HPDE6-E6E7 (cell line): ENCODE measurements at regions not wholly inside any gene's neighbourhood (a gene's known extent, or its start where the extent isn't known, plus 50 kb on each side); places are given as distances from the start of the nearest gene placed in this dataset.
"Not testable (repeated sequence)": the region's sequence is repeated elsewhere in the genome, so short reads cannot be mapped to it uniquely, and the experiment has no call there.

Experiments used
- DNase-seq: peaks from one replicate; pipeline ENCODE4 v3.0.0; 2011; ENCODE audit warnings: missing footprints; ENCODE audit errors: extremely low spot score

DNA sequence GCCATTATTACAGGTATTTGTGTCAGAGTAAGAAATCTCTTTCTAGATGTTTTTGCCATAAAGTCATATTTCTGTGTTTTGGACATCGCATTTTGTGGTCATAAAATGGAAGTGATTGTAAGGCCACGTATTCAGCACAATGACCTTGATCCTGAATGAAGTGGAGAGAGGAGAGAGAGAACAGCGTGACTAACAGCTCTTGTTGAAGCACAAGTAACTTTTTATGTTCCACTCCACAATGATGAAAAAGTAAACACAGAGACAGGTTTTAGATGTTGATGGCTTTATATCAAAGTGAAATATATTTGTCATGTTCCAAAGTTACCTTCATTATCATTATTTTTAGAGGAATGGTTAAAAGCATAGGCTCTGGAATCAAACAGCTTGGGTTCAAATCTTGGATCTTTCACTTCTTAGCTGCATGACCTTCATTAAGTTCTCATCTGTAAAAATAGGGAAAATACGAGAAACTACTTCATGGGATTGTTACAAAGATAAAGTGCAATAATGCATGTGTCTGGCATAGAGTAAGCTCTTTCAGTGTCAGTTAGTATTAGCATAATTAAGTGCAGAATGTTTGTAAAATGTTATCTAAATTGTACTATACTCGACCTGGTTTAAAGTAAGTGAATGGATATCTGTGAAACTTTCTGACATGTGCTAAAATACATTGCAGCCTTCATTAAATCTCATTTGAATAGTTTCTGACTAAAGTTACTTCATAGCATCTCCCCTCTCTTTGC, 341.5 kb upstream of the DNAJC19 start:
- DNase-seq = no peak

DNA sequence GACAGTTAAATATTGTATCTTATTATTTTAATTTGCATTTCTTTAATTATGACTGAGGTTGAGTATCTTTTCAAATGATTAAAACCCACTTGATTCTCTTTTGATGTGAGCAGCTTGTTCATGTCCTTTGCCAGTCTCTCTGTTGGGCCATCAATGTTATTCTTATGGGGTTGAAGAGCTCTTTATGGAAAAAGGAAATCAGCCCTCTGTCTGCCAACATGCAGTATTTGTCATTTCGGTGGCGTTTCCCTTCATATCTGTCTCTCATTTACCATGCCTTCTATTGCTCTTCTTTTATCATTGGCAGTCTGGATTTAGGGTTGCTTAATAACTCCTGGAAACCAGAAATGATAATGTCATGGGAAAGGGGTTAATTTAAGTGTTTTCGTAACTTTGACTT, 340.7 kb upstream of the DNAJC19 start:
- no peak for DNase-seq

DNA sequence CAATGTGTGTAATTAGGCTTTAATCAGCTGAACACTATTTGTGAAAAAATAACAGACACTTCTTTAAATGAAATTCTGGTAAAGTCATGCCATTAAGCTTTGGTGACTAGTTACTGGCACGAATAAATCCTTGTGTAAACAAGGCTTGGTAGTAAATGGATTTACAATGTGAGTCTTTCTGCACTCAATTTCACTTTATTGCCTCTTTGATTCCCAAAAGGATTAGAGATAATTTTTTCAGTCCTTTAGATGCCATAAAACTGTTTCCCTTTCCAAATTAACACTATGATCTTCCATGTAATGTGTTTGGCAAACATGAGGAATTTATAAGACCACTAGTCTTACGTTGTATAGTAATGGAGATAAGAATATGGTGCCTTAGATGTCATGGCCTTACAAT, 339.5 kb upstream of the DNAJC19 start:
- no peak for DNase-seq

DNA sequence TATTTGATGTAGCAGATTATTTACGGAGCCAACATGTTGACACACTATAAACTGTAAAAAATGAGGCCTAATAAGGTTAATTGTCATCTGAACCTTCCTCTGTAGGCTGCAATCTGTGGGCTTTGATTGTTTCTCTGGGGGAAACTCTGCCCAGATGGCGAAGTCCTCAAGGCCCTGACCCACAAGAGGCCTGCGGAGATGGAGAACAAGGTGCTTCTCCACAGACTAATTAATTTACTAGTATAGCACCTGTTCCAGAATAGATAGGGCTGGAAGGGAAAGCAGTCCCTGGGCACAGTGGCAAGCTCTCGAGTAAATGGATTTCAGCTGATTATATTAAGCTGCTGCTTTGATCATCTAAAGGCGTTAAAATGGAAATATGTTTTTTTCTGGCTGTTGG, 338.8 kb upstream of the DNAJC19 start:
- no peak for DNase-seq

DNA sequence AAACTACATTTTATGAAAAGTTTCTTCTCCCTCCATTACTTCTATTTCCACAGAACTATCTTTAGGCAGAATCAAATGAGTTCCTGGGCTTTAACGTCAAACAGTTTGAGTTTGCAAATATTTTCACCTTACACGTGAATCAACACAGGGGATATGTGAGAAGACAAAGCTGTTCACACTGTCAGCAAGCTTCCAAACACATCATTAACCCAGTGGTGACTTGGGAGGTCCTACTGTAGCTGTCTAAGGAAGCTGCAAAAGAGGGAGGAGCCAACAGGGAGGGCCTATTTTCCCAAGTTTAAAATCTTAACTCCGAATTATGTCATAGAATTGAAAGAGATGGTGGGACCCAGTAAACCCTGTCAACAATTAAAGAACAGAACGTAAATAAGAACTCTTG, 337.8 kb upstream of the DNAJC19 start:
- DNase-seq = no peak

DNA sequence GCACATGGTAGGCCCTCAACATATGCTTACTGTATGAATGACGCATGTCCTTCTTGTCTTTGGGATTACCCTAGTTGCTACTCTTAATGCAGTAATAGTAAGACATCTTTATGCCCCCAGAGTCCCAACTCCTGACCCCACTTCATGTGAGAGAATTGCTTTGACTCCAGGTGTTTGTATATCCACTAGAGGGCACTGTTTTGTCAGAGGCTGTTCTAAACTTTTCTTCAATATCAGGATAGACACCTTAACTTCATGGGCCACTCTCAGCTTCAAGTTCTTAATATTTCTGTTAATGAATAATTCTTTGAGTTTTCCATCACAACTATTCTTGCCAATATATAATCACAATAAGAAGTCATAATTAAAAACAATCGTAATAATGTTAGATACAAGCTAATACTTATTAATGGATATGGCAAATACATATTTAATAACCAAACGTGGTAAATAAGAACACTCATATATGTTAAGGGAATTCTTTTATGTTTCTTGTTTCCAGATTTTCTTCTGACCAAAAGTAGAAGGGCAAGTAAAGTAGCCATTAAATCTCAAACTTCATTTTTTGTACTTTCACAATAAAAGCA, 337.2 kb upstream of the DNAJC19 start:
- peak; percentile 34 for DNase-seq

DNA sequence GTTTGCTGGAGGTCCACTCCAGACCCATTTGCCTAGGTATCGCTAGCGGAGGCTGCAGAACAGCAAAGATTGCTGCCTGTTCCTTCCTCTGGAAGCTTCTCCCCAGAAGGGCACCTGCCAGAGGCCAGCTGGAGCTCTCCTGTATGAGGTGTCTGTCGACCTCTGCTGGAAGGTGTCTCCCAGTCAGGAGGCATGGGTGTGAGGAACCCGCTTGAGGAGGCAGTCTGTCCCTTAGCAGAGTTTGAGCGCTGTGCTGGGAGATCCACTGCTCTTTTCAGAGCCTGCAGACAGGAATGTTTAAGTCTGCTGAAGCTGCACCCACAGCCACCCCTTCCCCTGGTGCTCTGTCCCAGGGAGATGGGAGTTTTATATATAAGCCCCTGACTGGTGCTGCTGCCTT, 335.0 kb upstream of the DNAJC19 start:
- DNase-seq = not testable (repeated sequence)

DNA sequence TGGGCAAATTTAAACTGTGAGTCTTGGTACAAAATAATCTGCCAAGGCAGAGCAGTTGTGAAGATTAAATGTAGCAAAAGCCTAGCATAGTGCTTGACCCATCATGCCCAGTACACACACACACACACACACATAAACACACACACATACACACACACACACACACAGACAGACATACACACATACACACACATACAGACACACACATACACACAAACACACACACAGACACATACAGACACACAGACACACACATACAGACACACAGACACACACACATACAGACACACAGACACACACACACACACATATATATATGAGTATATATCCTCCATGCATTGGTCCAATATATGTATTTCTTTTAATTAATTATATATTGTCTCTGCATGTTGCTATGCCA, 328.8 kb upstream of the DNAJC19 start:
- no peak for DNase-seq

DNA sequence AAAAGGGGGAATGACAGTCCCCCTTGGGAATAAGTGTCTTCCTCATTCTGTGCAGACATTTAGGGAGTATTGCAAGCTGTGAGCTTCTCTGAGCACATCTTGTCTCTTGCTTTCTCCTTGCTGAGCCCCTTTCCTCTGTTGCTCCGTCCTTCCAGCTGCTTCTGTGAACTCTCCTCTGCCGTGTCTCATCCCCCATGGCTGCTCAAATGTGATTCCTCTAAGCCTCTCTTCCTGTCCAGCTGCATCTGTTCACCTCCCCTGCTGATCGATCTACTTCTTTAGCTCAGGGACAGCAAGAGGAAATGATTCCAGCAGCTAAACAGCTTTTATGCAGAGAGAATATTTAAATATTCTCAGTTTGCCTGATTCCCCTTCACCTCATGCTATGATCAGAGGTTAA, 328.0 kb upstream of the DNAJC19 start:
- no peak for DNase-seq

DNA sequence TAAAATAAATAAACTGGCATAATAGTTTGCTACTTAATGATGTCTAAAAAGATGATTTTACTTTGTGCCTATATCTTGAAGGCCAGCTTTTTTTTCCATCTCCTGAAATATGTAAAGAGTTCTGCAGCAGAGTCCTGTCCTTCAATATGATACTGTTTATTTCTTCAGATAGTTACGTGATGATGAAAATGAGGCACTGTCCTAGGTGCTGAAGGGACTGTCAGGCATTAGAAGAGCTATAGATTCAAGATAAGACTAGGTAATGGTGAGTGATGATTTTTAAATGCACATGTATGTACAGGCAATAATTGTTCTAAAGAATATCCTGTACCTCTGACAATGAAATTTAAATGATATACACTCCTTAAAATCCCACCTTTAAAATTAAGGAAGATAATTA, 326.9 kb upstream of the DNAJC19 start:
- no peak for DNase-seq

DNA sequence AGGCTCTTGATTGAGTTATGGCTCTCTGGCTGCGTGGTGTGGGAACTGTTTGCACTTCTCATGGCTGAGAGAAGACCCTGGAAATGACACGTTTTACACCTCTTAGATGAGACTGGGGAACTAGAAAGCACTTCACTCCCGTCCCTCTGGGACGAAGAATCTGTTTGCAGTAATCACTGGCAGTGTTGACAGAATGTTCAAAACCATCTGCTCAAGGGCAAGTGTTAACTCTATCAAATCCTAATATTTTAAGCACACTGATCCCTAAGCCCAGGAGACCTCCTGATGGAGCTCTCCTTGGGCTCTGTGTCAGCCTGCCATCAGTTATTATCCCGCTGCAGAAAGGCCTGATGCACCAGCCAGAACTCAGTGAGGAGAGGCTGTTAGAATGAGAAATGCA, 323.8 kb upstream of the DNAJC19 start:
- no peak for DNase-seq

DNA sequence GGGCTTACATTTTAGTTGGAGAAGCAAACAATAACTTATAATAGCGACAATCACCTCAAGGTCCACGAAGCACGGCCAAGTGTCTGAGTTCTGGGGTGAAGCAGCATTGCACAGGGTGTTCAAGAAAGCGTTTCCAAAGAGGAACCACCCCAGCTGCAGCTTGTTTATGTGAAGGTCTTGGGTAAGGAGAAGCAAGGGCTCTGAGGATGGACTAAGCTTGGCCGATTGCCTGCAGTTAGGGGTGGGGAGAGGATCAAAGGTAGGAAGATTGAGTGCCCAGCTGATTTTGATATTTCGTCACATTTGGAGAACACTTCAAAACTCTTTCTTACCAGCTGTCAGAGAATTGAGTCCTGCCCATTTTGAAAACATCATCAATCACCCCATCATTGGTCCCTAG, 321.6 kb upstream of the DNAJC19 start:
- no peak for DNase-seq

DNA sequence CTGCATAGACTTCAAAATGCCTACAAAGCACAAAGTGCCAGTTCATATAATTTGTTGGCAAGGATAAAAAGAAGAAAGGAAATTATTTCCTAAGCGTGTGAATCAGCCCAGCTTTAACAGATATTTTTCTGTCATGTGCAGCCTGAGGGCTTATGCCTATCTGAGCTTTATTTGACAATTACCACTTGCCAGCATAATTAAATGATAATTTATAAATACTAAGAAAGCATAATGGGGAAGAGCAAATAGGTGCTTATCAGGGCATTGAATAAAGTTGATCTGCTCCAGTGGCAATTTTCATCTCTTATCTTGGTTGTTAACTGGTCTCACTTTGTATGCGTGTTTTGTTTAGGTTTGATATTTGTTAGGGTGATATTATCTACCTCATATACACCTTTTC, 313.4 kb upstream of the DNAJC19 start:
- DNase-seq = no peak

DNA sequence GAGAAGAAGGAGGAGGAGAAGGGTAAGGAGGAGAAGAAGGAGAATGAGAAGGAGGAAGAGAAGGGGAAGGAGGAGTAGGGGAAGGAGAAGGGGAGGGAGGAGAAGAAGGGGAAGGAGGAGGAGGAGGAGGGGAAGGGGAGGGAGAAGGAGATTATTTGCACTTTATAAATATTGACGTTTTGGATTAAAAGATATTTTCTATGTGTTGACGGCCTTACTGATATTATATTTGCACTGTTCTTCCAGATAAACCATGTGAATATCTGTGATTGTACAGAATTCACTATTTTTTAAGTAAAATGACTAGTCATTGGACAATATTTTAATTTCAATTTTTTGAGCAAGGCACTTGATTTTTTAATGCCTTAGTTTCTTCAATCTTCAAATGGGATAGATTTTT, 310.5 kb upstream of the DNAJC19 start:
- no peak for DNase-seq

DNA sequence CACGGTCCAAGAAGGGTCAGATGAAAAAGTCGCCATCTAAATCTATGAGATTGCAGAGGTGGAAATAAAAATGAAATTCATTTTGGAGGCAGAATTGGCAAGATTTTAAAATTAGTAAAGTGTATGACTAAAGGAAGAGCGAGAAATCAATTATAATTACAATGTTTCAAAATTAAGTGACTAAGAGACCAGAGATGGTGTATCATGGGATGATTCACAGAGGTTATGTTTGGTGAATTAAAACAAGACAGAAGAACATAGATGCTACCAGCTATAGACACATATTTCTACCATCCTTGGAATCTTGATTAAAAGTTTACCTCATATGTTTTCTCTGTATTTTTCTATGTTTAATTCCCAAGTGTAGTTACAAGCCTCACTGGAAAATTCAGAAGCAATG, 308.9 kb upstream of the DNAJC19 start:
- no peak for DNase-seq

DNA sequence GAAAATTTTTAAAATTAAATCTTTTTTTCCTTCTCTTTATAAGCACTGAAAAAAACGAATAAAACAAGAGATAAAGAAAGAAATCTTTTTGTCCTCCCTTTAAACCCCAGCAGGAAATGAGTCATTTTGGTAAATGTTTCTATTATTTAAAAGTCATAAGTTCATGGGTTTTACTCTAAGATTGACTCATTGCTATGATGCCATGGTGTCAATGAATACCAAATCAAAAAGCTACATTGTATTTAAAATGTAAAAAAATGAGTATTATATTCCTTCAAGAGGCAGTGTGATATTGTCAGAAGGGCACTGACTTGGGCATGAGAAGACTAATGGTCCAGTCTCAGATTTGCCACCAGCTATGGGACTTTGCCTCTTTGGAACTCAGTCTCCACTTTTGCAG, 303.4 kb upstream of the DNAJC19 start:
- peak; percentile 21 for DNase-seq

DNA sequence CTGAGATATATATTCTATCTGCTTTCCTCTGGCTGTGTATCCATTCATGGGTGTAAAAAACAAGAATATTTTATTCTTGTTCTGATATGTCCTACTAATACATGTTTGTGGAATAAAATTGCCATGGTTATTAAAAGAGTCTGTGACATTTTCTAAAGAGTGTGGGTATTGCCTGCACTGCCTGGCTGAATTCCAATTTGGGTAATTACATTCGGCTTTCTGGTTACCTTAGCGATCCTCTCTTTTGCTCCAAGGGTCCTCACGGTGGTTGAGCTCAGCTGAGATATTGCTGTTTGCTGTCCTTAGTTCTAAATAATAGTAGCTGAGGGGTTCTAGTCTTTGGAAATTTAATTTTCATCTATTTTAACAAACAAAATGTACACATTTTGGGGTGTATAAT, 301.4 kb upstream of the DNAJC19 start:
- DNase-seq = no peak

DNA sequence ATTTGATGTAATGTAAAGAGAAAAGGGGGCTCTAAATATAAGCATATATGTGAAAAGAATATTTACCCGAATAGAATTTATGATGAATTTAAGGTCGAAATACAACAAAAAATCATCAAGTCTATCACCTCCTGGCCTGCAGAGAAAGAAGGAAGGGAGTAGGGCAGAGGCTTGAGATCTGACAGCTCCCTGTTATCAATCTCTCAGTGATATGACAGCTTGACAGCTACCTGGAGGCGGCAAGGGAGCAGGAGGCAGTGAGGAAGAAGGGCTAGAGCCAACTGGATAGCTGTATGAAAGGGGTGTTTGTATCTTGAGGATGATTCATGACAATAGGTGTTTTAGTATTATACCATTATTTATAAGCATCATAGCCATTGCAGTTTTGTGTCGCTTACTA, 299.8 kb upstream of the DNAJC19 start:
- no peak for DNase-seq

DNA sequence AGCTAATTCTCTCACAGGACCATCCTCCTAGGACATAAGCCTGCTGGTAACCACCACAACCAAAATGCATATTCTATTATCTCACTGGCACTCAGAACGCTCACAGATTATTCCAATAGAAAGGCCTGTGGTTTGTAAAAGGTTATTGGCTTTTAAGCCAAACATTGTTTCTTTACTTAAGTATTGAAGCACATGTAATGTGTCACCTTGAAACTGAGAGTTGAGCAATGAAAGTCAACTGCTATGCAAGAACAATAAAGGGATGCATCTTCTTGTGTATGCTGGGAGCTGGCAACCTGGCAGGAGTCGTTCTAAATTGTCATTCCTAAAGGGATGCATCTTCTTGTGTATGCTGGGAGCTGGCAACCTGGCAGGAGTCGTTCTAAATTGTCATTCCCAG, 298.6 kb upstream of the DNAJC19 start:
- DNase-seq = no peak

DNA sequence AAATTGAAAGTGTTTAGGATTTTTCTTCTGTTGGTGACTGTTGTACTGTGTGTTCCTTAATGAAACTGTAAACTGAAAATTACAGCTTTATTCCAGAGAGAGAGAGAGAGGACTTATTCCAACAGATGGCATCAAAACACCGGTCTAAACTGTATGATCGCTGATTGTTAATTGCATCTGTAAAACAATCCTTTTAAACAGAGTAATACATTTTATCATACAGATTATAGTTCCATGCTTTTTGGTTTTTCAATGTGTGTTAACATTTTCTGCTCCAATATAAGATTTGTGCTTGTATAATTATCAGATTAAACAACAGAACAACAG, 289.7 kb upstream of the DNAJC19 start:
- no peak for DNase-seq

DNA sequence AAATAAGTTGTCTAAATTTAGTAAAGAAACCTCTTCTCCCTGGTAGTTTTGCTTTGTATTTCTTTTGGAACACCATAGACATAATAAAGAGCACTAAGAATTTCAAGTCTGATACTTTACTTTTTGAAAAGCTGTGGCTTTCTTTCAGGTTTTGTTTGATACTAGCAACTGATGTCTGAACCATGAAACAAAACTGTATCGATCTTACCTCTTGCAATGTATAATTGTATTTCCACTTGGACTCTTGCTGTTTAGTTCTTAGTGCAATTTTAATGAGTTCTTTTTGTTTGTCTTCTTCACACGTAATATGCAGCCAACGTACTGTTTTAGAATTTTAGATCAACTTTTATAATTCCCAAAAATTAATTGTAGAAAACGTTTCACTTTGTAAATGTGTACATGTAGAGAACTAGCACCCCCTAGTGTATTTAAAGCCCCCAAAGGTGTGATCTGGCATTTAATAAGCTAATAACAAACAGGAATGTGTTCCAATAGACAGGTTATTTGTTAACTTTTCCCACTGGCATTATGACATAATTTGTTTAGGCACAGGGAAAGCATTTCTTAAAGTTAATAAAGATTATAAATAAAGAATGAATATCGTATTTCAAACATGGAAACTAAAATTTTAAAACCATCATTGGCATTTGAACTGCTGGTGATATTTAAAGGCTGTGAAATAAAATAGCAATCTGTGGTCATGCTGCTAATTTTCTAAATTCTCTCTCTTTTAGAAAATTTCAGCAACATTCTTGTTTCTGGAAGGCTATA, 289.1 kb upstream of the DNAJC19 start:
- DNase-seq = no peak

DNA sequence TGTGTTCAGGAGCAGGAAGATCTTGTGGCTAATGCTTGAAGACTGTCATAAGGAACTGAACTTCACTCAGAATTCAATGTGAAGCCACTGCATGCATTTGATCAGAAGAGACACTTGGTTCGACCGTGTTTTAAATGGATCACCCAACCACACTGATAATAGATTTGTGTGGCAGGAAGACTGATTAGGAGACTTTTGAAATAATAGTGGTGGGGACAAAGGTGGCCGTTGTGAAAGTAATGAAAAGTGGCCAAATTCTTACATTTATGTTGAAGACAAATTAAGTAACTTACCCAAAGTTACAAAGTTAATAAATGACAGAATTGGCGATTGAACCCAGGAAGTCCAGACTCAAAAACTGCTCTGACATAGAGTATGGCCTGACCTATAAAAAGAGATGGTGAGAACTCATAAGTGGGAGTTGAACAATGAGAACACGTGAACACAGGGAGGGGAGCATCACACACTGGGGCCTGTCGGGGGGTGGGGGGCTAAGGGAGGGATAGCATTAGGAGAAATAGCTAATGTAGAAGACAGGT, 286.9 kb upstream of the DNAJC19 start:
- no peak for DNase-seq

DNA sequence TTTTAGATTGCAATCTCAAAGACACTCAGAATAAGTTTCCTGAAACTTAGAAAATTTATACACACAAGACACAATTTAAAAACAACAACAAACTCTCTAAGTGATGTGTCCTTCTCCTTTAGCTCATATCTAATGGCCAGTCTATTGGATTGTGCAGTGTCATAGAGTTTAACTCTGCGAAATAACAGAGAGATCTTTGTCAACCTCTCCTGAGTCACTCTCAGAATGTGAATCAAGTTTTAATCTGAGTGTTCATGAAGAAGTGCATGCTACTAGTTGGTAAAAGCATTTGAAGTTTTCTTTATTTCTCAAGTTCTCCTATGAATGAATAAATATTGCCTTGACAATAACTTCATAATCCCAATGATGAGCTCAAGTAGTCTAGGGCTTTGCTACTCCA, 284.5 kb upstream of the DNAJC19 start:
- DNase-seq = no peak
